Muscle layer of duodenum (tissue), 2 donors: ENCODE measurements at regions not wholly inside any gene's neighbourhood (a gene's known extent, or its start where the extent isn't known, plus 50 kb on each side); places are given as distances from the start of the nearest gene placed in this dataset.

ENCODE experiments used
- H3K27ac ChIP-seq: one replicate; pipeline ENCODE4 v1.7.0; 2013; ENCODE audit warnings: mild to moderate bottlenecking, low read length
- H3K27me3 ChIP-seq: one replicate; pipeline ENCODE4 v1.7.0; 2013; ENCODE audit warnings: low read depth, mild to moderate bottlenecking, control low read depth, low read length
- H3K36me3 ChIP-seq, 2 donors: one replicate each; pipeline ENCODE4 v1.7.0; 2013; ENCODE audit warnings: low read length in 2 of 2, control low read depth in 1 of 2, mild to moderate bottlenecking in 1 of 2; ENCODE audit not compliant: insufficient read depth in 2 of 2, control insufficient read depth in 1 of 2
- H3K4me1 ChIP-seq, 2 donors: one replicate each; pipeline ENCODE4 v1.7.0; 2013; ENCODE audit warnings: low read length in 2 of 2, mild to moderate bottlenecking in 2 of 2, control low read depth in 1 of 2, moderate library complexity in 1 of 2; ENCODE audit not compliant: insufficient read depth in 2 of 2, control insufficient read depth in 1 of 2
- H3K4me3 ChIP-seq, 2 donors: one replicate each; pipeline ENCODE4 v1.7.0; 2013; ENCODE audit warnings: low read length in 2 of 2, low read depth in 1 of 2, mild to moderate bottlenecking in 1 of 2
- H3K9me3 ChIP-seq, 2 donors: one replicate each; pipeline ENCODE4 v1.7.0; 2013; ENCODE audit warnings: low read length in 2 of 2, control low read depth in 1 of 2, mild to moderate bottlenecking in 1 of 2; ENCODE audit not compliant: control insufficient read depth in 1 of 2
- donor health status: healthy.

DNA sequence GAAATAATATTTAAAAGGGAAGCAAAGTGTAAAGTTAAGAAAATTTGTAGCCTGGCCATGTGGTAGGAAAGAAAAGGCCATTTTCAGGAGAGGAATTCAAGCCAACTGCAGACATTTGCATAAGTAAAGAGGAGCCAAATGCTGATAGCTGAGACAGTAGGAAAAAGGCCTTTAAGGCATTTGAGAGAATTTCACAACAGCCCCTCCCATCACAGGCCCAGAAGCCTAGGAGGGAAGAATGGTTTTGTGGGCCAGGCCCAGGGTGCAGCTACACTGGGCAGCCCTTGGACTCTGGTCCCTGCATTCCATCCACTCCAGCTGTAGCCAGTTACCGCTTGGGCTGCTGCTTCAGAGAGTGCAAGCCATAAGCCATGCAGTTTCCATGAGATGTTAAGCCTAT, 1556.8 kb downstream of the EFNA5 start:
- Histone ChIP-seq H3K9me3 (peaks cover 0 to 9% of the 10 kb centered on the region in 2 donors), H3K4me3 (no peak overlapping the region), H3K4me1 (no peaks in the 10 kb centered on the region), H3K36me3 (no peaks in the 10 kb centered on the region), H3K27ac (no peak overlapping the region), H3K27me3 (no peaks in the 10 kb centered on the region)

DNA sequence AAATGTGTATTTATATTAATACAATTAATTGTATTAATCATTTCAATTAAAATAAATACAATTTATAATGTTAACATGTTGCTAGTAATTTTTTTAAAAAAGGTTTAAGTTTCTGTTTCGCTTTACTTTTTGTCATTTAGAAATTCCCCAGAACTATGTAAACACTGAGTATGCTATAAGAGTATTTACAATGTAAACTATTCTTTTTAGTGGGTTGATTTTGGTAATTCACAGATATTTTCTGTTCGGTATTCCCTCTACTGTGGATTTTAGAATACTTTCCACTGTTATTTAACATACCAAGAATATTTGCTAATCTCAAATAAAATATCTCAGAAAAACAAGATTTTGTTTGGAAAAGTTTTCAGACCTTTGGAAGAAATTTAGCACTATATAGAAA, 1564.4 kb downstream of the EFNA5 start:
- no peak overlapping the region for H3K27ac ChIP-seq
- H3K4me1 ChIP-seq, result no peaks in the 10 kb centered on the region
- H3K4me3 ChIP-seq, result no peak overlapping the region
- no peaks in the 10 kb centered on the region for H3K36me3 ChIP-seq
- no peaks in the 10 kb centered on the region for H3K27me3 ChIP-seq
- H3K9me3 ChIP-seq, result no peaks in the 10 kb centered on the region

DNA sequence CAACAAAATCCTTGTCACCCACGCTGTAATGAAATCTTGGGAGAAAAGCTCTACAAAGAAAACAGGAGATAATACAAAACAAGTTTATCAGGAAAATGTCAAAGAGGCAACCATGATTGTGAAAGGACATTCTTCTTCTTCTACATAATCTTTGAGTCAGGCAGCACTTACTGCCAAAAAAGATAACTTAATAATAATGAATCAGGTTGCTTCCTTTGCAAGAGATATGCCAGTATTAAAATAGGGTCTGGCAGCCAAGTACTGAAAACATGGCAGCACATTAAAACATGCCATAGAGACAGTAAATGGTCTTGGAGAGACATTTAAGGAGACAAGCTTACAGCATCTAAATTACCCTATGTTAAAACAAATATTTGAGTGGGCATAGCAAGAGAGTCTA, 1573.4 kb downstream of the EFNA5 start:
- no peaks in the 10 kb centered on the region for H3K9me3 ChIP-seq
- H3K4me3 ChIP-seq, result no peak overlapping the region

DNA sequence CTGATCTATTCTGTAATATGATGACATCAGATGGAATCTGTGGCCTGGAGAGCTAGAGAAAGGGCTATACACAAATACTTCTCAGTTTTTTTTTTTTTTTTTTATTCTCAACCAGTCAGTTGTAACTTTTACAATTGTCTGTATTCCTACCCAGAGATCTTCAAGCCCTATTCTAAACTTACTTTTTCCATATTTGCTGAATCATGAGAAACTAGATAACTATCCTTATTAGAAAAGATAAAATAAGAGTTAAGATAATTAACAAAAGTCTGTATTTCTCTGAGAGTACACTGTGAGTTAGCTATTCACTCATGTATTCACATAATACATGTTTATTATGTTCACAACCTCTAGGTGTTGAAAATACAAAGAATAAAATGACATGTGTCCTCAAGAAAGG, 1575.9 kb downstream of the EFNA5 start:
- Histone ChIP-seq H3K4me1 (no peaks in the 10 kb centered on the region), H3K4me3 (no peak overlapping the region), H3K27me3 (no peaks in the 10 kb centered on the region), H3K27ac (no peak overlapping the region), H3K36me3 (no peaks in the 10 kb centered on the region), H3K9me3 (no peaks in the 10 kb centered on the region)

More for the DNA sequence above, 1573.4 kb downstream of the EFNA5 start:
- no peaks in the 10 kb centered on the region for H3K36me3 ChIP-seq
- H3K4me1 ChIP-seq, result no peaks in the 10 kb centered on the region
- no peak overlapping the region for H3K27ac ChIP-seq
- no peaks in the 10 kb centered on the region for H3K27me3 ChIP-seq

DNA sequence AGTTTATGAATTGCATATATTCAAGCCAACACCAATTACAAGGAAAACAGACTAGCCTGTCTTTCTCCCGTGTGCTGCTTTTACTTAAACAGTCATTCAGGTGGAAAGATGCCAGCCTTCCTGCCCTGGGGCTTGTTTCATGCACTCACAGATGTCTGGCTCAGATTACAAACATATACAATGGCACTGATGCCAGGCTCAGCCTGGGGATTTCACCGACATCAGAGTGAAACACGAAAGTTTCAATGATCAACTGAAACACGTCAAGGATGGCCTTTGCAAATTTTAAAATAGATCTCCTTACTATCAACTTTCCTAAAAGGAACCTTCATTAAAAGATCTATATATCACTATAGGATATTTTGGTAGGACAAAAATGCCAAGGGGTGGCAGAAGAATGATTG, 1576.5 kb downstream of the EFNA5 start:
- Histone ChIP-seq H3K9me3 (no peaks in the 10 kb centered on the region), H3K27me3 (no peaks in the 10 kb centered on the region), H3K27ac (no peak overlapping the region), H3K4me1 (no peaks in the 10 kb centered on the region), H3K4me3 (no peak overlapping the region), H3K36me3 (no peaks in the 10 kb centered on the region)

DNA sequence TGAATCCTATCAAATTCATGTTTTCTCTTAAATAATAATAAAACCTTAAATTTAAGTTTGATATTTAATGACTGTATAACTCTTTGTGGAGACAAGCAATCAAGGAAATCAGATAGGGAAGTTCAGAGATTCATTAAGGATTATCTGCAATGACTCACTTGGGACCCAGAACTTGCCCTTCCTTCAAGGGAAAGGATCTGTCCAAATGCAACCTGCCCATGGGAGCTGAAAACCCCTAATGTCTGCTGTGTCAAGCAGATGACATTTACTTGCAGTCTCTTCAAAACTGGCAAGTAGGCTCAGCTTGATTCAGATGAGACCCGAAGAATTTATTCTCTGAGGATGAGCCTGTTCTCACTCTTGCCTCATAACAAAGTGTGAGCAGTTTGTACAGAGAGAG, 1577.6 kb downstream of the EFNA5 start:
- Histone ChIP-seq H3K4me3 (no peak overlapping the region), H3K27ac (no peak overlapping the region), H3K36me3 (no peaks in the 10 kb centered on the region), H3K9me3 (no peaks in the 10 kb centered on the region), H3K27me3 (no peaks in the 10 kb centered on the region), H3K4me1 (no peaks in the 10 kb centered on the region)

DNA sequence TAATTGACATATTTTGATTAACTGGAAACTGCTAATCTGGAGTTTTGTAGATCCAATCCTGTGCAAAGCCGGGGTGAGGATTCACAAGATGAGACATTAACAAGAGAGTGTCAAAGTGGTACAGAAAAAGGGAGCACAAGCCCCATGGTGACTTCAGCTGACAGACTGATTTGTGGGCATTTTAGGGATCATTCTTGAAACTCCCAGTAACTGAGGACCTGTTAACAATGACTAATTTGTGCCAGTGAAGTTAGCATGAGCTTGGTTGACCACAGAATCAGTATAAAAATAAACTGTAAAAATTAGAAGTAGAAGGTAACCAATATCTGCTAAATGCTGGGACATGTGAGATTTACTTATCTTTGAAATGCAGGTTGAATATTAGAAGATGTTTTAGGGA, 1578.3 kb downstream of the EFNA5 start:
- no peaks in the 10 kb centered on the region for H3K27me3 ChIP-seq
- no peaks in the 10 kb centered on the region for H3K36me3 ChIP-seq

DNA sequence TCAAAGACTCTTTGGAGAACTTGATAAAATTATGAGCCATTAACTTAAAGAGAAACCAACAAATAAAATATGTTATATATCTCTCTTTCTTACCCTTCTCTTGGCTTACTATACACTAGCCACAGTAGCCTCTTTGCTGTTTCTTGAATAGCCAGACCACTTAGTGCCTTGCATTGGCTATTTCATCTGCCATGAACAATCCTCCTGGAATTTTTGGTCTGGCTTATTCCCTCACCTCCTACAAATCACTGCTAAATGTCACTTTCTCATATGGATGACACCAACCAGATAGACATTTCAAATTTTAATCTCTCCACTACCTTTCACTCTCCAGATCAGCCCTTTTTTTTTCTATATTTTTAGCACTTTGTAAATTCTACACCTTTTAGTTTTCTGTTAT, 1581.7 kb downstream of the EFNA5 start:
- Histone ChIP-seq H3K27ac (no peak overlapping the region), H3K36me3 (no peaks in the 10 kb centered on the region), H3K4me1 (no peaks in the 10 kb centered on the region), H3K9me3 (no peaks in the 10 kb centered on the region), H3K4me3 (no peak overlapping the region), H3K27me3 (no peaks in the 10 kb centered on the region)

More for the DNA sequence above, 1578.3 kb downstream of the EFNA5 start:
- Histone ChIP-seq H3K9me3 (no peaks in the 10 kb centered on the region), H3K4me3 (no peak overlapping the region), H3K27ac (no peak overlapping the region), H3K4me1 (no peaks in the 10 kb centered on the region)

DNA sequence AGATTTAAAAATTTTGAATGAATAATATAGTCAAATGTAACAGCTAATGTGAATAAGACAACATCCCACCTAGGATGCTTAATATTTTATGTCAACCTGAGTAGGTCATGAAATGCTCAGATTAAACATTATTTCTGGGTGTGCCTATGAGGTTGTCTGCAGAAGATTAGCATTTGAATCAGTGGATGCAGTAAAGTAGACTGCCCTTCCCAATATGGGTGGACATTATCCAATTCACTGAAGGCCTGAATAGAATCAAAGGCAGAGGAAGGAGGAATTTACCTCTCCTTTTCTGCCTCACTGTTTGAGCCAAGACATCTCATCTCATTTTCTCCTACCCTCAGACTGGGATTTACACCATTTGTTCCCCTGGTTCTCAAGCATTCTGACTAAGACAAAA, 1582.3 kb downstream of the EFNA5 start:
- no peak overlapping the region for H3K27ac ChIP-seq
- no peaks in the 10 kb centered on the region for H3K9me3 ChIP-seq
- H3K4me1 ChIP-seq, result no peaks in the 10 kb centered on the region
- H3K36me3 ChIP-seq, result no peaks in the 10 kb centered on the region
- H3K4me3 ChIP-seq, result no peak overlapping the region
- no peaks in the 10 kb centered on the region for H3K27me3 ChIP-seq

DNA sequence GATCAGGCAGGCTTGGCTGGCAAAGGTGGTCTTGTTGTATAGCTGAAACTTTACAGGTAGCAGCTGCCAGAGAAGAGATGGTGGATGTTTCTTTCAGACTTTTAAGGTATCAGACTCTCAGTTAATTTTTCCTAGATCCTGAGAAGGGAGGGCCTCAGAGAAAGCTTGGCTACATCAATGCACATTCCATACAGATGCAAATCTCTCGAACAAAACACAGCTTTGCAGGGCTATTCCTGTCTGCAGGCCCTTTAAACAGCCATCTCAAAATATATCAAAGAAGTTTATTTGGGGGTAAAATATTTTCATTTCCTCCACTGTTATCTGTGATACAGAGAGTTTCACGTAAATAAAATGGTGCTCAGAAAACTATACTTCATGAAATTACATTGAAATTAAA, 1584.4 kb downstream of the EFNA5 start:
- Histone ChIP-seq H3K27me3 (no peaks in the 10 kb centered on the region), H3K4me1 (no peaks in the 10 kb centered on the region), H3K9me3 (no peaks in the 10 kb centered on the region), H3K27ac (no peak overlapping the region), H3K4me3 (no peak overlapping the region), H3K36me3 (no peaks in the 10 kb centered on the region)

DNA sequence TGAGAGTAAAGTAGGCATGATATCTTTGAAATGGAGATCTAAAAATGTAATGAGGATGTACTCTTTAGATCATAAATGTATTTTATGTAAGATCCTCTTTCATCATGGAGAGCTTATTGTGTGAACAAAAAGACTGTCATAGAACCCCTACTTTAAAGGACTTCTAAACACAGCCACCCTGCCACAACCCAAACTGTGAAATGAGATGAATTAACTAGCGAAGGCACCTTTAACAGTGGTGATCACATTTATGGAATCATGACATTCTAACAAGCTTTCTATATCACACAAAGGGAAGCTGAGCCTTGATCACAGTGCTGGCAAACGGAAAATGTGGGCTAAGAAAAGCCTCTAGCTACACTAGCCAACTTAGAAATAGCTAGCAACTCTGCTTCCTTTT, 1585.2 kb downstream of the EFNA5 start:
- H3K27me3 ChIP-seq, result no peaks in the 10 kb centered on the region
- no peaks in the 10 kb centered on the region for H3K4me1 ChIP-seq
- no peak overlapping the region for H3K4me3 ChIP-seq
- H3K9me3 ChIP-seq, result no peaks in the 10 kb centered on the region
- no peak overlapping the region for H3K27ac ChIP-seq
- H3K36me3 ChIP-seq, result no peaks in the 10 kb centered on the region

DNA sequence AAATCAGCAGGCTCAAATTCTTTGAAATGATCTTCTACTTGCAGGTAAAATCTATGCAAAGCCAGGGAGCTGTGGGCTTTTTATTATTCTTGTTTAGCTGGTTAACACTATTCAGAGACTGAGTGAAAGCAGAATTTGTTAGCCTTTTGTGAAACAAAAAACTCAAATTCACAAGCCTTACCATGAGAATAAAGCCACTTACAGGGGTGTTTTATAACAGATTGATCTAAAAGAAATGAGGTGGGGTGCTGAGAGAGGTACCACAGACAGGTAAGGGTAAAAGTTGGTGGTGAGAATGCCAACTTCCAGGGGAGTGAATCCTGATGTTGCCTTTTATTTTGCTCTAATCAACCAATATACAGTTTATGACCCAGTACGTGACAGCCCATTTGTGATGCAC, 1585.6 kb downstream of the EFNA5 start:
- H3K27me3 ChIP-seq, result no peaks in the 10 kb centered on the region
- H3K4me3 ChIP-seq, result no peak overlapping the region
- H3K9me3 ChIP-seq, result no peaks in the 10 kb centered on the region
- H3K27ac ChIP-seq, result no peak overlapping the region
- no peaks in the 10 kb centered on the region for H3K36me3 ChIP-seq
- H3K4me1 ChIP-seq, result no peaks in the 10 kb centered on the region
